ENCODE measurements at regions not wholly inside any gene's neighbourhood (a gene's known extent, or its start where the extent isn't known, plus 50 kb on each side); places are given as distances from the start of the nearest gene placed in this dataset.

- DNase-seq (ENCODE audit: low spot score), result no peak
- TF ChIP-seq, protein P1, sequence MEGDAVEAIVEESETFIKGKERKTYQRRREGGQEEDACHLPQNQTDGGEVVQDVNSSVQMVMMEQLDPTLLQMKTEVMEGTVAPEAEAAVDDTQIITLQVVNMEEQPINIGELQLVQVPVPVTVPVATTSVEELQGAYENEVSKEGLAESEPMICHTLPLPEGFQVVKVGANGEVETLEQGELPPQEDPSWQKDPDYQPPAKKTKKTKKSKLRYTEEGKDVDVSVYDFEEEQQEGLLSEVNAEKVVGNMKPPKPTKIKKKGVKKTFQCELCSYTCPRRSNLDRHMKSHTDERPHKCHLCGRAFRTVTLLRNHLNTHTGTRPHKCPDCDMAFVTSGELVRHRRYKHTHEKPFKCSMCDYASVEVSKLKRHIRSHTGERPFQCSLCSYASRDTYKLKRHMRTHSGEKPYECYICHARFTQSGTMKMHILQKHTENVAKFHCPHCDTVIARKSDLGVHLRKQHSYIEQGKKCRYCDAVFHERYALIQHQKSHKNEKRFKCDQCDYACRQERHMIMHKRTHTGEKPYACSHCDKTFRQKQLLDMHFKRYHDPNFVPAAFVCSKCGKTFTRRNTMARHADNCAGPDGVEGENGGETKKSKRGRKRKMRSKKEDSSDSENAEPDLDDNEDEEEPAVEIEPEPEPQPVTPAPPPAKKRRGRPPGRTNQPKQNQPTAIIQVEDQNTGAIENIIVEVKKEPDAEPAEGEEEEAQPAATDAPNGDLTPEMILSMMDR (IDR thresholded peaks at IDR 0.05; ENCODE audit: extremely low read depth, missing control alignments), result no peak
These were observed 255.2 kb upstream of the ZC3H12C start for GRCh38 chr11:109838026-109838425.

DNA sequence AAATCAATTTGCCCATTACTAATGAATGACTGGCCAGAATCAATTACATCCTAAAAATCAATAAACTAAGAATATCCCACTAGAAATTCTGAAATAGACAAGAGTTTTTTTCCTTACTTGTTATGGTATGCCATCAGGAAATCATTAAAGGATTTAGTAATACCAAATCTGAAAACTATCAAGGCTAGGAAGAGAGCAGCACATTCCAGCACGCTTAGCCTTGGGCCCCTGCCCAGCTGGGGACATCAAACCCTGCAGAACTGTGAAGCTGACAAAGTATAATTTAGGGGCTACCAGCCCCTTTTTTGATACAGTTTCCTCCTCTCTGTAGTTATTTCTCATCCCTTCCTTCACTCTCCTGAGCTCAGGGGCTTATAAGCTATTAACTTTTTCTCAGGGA, 247.8 kb upstream of the ZC3H12C start:
- TF ChIP-seq, protein P1 (IDR thresholded peaks at IDR 0.05; ENCODE audit: extremely low read depth, missing control alignments), result no peak
- DNase-seq (ENCODE audit: low spot score), result no peak

GRCh38 chr11:109847621-109848020, 245.6 kb upstream of the ZC3H12C start:
- TF ChIP-seq, protein P1 (IDR thresholded peaks at IDR 0.05; ENCODE audit: extremely low read depth, missing control alignments), result no peak
- DNase-seq (ENCODE audit: low spot score), result no peak

DNA sequence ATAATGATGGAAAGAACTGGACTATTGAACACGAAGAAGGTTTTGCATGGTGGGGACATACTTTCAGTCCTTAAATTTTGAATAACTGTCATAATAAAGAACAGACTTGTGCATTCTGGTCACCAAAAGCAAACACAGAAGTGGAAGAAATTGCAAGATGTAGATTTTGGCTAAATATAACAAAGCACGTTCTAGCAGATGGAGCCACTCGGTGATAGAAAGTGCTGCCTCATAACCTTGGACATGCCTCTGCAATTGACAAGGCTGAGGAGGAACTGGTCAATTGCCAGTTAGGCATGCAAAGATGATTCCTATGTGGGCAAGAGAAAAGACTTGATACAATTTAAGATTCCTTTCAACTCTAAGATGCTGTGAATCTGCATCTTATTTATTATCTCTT, 244.1 kb upstream of the ZC3H12C start:
- no peak for DNase-seq (ENCODE audit: low spot score)
- TF ChIP-seq, protein P1 (IDR thresholded peaks at IDR 0.05; ENCODE audit: extremely low read depth, missing control alignments), result no peak

GRCh38 chr11:109849946-109850345, 243.2 kb upstream of the ZC3H12C start:
- TF ChIP-seq, protein P1 (IDR thresholded peaks at IDR 0.05; ENCODE audit: extremely low read depth, missing control alignments), result no peak
- no peak for DNase-seq (ENCODE audit: low spot score)

DNA sequence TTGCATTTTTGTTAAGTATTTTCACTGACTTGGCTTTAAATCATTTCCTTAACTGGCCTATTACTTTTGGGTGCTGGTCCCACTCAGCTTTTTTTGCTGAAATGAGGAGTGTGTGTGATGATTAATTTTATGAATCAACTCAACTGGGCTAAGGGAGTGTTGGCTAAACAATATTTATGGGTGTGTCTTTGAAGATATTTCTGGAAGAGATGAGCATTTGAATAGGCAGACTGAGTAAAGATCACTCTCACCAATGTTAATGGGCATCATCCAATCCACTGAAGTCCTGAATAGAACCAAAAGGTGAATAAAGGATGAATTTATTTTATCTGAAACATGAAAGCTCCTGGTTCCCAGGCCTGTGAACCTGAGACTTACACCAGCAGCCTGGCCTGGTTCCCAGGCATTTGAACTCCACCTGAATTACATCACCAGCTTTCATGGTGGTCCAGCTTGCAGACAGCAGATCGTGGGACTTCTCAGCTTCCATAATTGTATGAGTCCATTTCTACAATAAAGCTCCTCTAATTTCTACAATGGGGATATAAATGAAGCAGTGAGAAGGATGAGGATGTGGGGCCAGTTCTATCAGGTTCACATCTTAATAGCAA, 241.3 kb upstream of the ZC3H12C start:
- TF ChIP-seq, protein P1 (IDR thresholded peaks at IDR 0.05; ENCODE audit: extremely low read depth, missing control alignments), result no peak
- no peak for DNase-seq (ENCODE audit: low spot score)

DNA sequence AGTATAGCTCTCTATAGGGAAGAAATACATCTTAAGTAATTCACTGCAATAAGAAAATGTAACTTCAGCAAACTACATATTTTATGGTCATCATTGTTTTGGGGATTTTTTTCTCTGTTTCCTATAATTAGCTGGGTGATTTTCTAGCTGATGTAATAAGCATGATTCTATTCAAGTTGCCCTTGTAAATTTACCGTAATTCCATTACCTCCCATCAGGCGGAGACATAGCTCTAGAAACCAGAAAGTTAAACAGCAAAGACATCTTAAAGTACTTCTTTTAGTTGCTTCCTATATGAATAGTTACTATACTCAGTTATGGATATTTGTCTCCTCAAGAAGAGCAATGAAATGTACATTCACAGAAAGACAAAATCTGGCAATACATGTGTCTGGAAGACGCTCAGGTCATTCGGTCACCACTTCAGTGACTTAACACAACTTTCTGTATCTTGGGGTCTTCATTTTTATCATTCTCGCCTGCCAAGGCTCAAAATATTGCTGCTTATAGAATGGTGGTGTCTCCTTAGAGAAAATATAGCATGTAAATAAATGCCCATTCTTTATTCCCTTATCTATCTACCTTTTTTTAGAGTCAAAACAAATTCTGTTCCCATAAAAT, 239.9 kb upstream of the ZC3H12C start:
- TF ChIP-seq, protein P1 (IDR thresholded peaks at IDR 0.05; ENCODE audit: extremely low read depth, missing control alignments), result peak; percentile 55
- peak; percentile 29 for DNase-seq (ENCODE audit: low spot score)

Measured in GM20000 (cell line).